Gastroesophageal sphincter (tissue), 4 donors: ENCODE measurements at regions not wholly inside any gene's neighbourhood (a gene's known extent, or its start where the extent isn't known, plus 50 kb on each side); places are given as distances from the start of the nearest gene placed in this dataset.

Experiments used
- ATAC-seq: fragments of 150-250 bp; one replicate; pipeline ENCODE4 v1.9.1; 2016; ENCODE audit warnings: mild to moderate bottlenecking, moderate library complexity
- H3K27ac ChIP-seq, 4 donors: fragments of 200-600 bp; sonication (generic) in 3 of 4; 1 replicate in 3 of 4; 2 replicates in 1 of 4; pipeline ENCODE4 v1.5.1; 2016 to 2019
- H3K27me3 ChIP-seq: fragments of 200-600 bp; sonication (generic); one replicate; pipeline ENCODE4 v1.5.1; 2019
- H3K36me3 ChIP-seq, 2 donors: fragments of 200-600 bp; sonication (generic); one replicate each; pipeline ENCODE4 v1.5.1; 2019; ENCODE audit warnings: control low read depth in 1 of 2
- H3K4me1 ChIP-seq, 3 donors: fragments of 200-600 bp; sonication (generic); 1 replicate in 2 of 3; 2 replicates in 1 of 3; pipeline ENCODE4 v1.5.1; 2016 to 2019; ENCODE audit warnings: control low read depth in 2 of 3
- H3K4me3 ChIP-seq, 2 donors: fragments of 200-600 bp; sonication (generic); one replicate each; pipeline ENCODE4 v1.5.1; 2019; ENCODE audit warnings: mild to moderate bottlenecking in 1 of 2, moderate library complexity in 1 of 2
- H3K9me3 ChIP-seq, 3 donors: fragments of 200-600 bp; sonication (generic); one replicate each; pipeline ENCODE4 v1.5.1; 2017 to 2019; ENCODE audit warnings: control low read depth in 2 of 3
- CTCF ChIP-seq, 4 experiments: fragments of 200-600 bp in 2 of 4; fragments of 450-650 bp in 2 of 4; sonication (generic) in 1 of 4; IDR thresholded peaks; one replicate each; pipeline ENCODE4 v1.5.1; 2017 to 2019; ENCODE audit warnings: antibody characterized with exemption in 4 of 4, mild to moderate bottlenecking in 2 of 4, moderate library complexity in 2 of 4
- EP300 ChIP-seq: sonication (generic); formaldehyde crosslinking; IDR thresholded peaks from one replicate; pipeline ENCODE4 v1.6.1; 2017; ENCODE audit warnings: antibody characterized with exemption, mild to moderate bottlenecking
- POLR2A ChIP-seq, 2 donors: fragments of 450-650 bp; IDR thresholded peaks; one replicate each; pipeline ENCODE4 v1.6.1; 2017; ENCODE audit warnings: antibody characterized with exemption in 2 of 2, mild to moderate bottlenecking in 2 of 2, moderate library complexity in 1 of 2
- POLR2AphosphoS5 ChIP-seq: sonication (generic); formaldehyde crosslinking; IDR thresholded peaks from one replicate; pipeline ENCODE4 v1.6.1; 2017; ENCODE audit warnings: antibody characterized with exemption
- WGBS, 2 donors: methylation state at CpG; one replicate each; pipeline ENCODE4 v1.1.5; 2018; ENCODE audit warnings: low coverage in 1 of 2; 5-methylcytosine and 5-hydroxymethylcytosine counted together

DNA sequence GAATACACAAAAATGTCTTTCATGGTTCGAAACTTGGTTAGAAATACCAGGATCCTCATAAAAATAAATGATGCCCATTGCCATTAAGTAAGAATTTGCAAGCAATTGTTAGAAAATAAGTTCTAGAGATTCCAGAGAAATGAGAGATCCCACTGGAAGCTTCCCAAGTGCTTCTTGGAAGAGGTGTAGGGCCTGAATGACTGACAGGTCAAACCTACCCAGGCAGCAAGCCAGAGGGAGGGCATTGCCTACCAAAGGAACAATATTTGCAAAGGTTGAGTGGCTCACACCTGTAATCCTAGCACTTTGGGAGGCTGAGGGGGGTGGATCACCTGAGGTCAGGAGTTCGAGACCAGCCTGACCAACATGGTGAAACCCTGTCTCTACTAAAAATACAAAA is 777.0 kb upstream of the WWC1 start:
- Histone ChIP-seq H3K4me3 (no peak overlapping the region), H3K4me1 (no peaks in the 10 kb centered on the region), H3K9me3 (no peaks in the 10 kb centered on the region), H3K27me3 (no peaks in the 10 kb centered on the region), H3K36me3 (no peaks in the 10 kb centered on the region), H3K27ac (no peak overlapping the region)
- TF ChIP-seq POLR2AphosphoS5 (no peak), CTCF (IDR thresholded peaks at IDR 0.05) (no peak), EP300 (no peak), POLR2A (IDR thresholded peaks at IDR 0.05) (no peak)
- ATAC-seq = no peak
- WGBS, 2 donors = 80 to 100% methylated on average over 2 of the region's 2 CpGs

- TF ChIP-seq POLR2A (IDR thresholded peaks at IDR 0.05) (no peak), EP300 (no peak), POLR2AphosphoS5 (no peak), CTCF (IDR thresholded peaks at IDR 0.05) (no peak)
- WGBS, 2 donors = 64 to 65% methylated on average over 3 of the region's 3 CpGs
- no peaks in the 10 kb centered on the region for H3K36me3 ChIP-seq
These were observed 766.4 kb upstream of the WWC1 start for GRCh38 chr5:167525004-167525403.

DNA sequence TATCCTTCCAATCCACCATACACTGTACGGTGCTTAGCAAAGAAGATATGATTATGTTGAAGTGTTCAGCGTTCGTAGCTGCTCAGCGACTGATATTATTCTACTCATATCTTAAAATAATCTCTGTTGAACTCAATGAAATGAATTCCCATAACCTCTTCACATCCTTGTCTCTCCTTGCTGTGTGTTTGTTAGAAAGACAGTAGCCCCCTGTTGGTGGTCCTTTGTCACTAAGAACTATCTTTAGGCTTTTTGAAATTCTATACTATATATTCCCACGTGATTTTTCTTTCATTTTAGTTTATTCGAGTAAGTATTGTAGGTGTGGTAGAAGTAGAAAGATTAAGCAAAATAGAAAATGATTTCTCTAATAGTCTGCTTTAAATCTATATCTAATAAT is 762.8 kb upstream of the WWC1 start:
- Histone ChIP-seq H3K27ac (no peak overlapping the region), H3K4me1 (no peaks in the 10 kb centered on the region), H3K4me3 (no peak overlapping the region), H3K27me3 (no peaks in the 10 kb centered on the region), H3K36me3 (no peaks in the 10 kb centered on the region), H3K9me3 (no peaks in the 10 kb centered on the region)
- TF ChIP-seq CTCF (IDR thresholded peaks at IDR 0.05) (no peak), POLR2A (IDR thresholded peaks at IDR 0.05) (no peak), EP300 (no peak), POLR2AphosphoS5 (no peak)
- no peak for ATAC-seq
- 75 to 80% methylated on average over 5 to 6 of the region's 6 CpGs for WGBS, 2 donors

More at GRCh38 chr5:167525004-167525403, 766.4 kb upstream of the WWC1 start:
- no peaks in the 10 kb centered on the region for H3K4me1 ChIP-seq
- H3K4me3 ChIP-seq = no peak overlapping the region
- H3K9me3 ChIP-seq = peaks cover 0 to 6% (median 0%) of the 10 kb centered on the region in 3 donors
- no peak overlapping the region for H3K27ac ChIP-seq
- no peaks in the 10 kb centered on the region for H3K27me3 ChIP-seq
- no peak for ATAC-seq

GRCh38 chr5:167530548-167530947 is 760.9 kb upstream of the WWC1 start:
- H3K4me3 ChIP-seq = no peak overlapping the region
- ATAC-seq = no peak

More at GRCh38 chr5:167530548-167530947, 760.9 kb upstream of the WWC1 start:
- H3K27ac ChIP-seq = no peak overlapping the region
- no peaks in the 10 kb centered on the region for H3K4me1 ChIP-seq
- 59 to 65% methylated on average over 9 of the region's 13 CpGs for WGBS, 2 donors
- no peaks in the 10 kb centered on the region for H3K27me3 ChIP-seq
- TF ChIP-seq POLR2A (IDR thresholded peaks at IDR 0.05) (no peak), EP300 (no peak), CTCF (IDR thresholded peaks at IDR 0.05) (no peak), POLR2AphosphoS5 (no peak)
- H3K9me3 ChIP-seq = no peaks in the 10 kb centered on the region
- no peaks in the 10 kb centered on the region for H3K36me3 ChIP-seq
